SK-N-SH treated with all-trans-retinoic acid at 6 μM for 48 hours (cell line): ENCODE measurements at regions not wholly inside any gene's neighbourhood (a gene's known extent, or its start where the extent isn't known, plus 50 kb on each side); places are given as distances from the start of the nearest gene placed in this dataset.

Experiments used
- ATAC-seq: fragments of 200-7000 bp; cut with Tn5 transposase; 3 replicates; pipeline ENCODE4 v1.9.1; 2020; ENCODE audit warnings: mild to moderate bottlenecking, moderate library complexity
- ARNTL ChIP-seq: fragments of 450-650 bp; formaldehyde crosslinking; IDR thresholded peaks from 2 replicates; pipeline ENCODE4 v1.5.0; 2020; ENCODE audit warnings: low read depth, mild to moderate bottlenecking, moderate library complexity, borderline replicate concordance
- BACH2 ChIP-seq: fragments of 250-450 bp; sonication (Bioruptor Pico); IDR thresholded peaks from 2 replicates; pipeline ENCODE4 v1.9.0; 2021; ENCODE audit warnings: mild to moderate bottlenecking, borderline replicate concordance
- CREB5 ChIP-seq: fragments of 250-450 bp; sonication (Bioruptor Pico); IDR thresholded peaks from 2 replicates; pipeline ENCODE4 v1.5.1; 2020; ENCODE audit warnings: low read depth, mild to moderate bottlenecking, moderate library complexity
- ESRRG ChIP-seq: fragments of 250-450 bp; sonication (Bioruptor Pico); IDR thresholded peaks from 2 replicates; pipeline ENCODE4 v1.6.1; 2021; ENCODE audit warnings: mild to moderate bottlenecking
- GLIS3 ChIP-seq: fragments of 250-450 bp; sonication (Bioruptor Pico); IDR thresholded peaks from 2 replicates; pipeline ENCODE4 v1.5.0; 2020; ENCODE audit warnings: mild to moderate bottlenecking, moderate library complexity
- ISL1 ChIP-seq: fragments of 250-450 bp; sonication (Bioruptor Pico); IDR thresholded peaks from 2 replicates; pipeline ENCODE4 v2.1.2; 2022; ENCODE audit warnings: mild to moderate bottlenecking, moderate library complexity
- OSR1 ChIP-seq: fragments of 250-450 bp; sonication (Bioruptor Pico); IDR thresholded peaks from 2 replicates; pipeline ENCODE4 v1.8.0; 2022; ENCODE audit warnings: moderate library complexity, mild to moderate bottlenecking, inconsistent platforms
- POU6F1 ChIP-seq: fragments of 250-450 bp; sonication (Bioruptor Pico); IDR thresholded peaks from 2 replicates; pipeline ENCODE4 v1.8.0; 2021; ENCODE audit warnings: low read depth, mild to moderate bottlenecking, moderate library complexity, borderline replicate concordance
- PPARA ChIP-seq: fragments of 250-450 bp; sonication (Bioruptor Pico); IDR thresholded peaks from 2 replicates; pipeline ENCODE4 v1.5.0; 2020; ENCODE audit warnings: mild to moderate bottlenecking, borderline replicate concordance
- RARB ChIP-seq: fragments of 250-450 bp; sonication (Bioruptor Pico); IDR thresholded peaks from 2 replicates; pipeline ENCODE4 v1.8.0; 2021; ENCODE audit warnings: mild to moderate bottlenecking, moderate library complexity
- SNAI2 ChIP-seq: fragments of 250-450 bp; sonication (Bioruptor Pico); IDR thresholded peaks from 2 replicates; pipeline ENCODE4 v1.5.0; 2020; ENCODE audit warnings: mild to moderate bottlenecking, moderate library complexity
- TCF4 ChIP-seq: fragments of 250-450 bp; sonication (Bioruptor Pico); IDR thresholded peaks from 2 replicates; pipeline ENCODE4 v1.8.0; 2021; ENCODE audit warnings: mild to moderate bottlenecking, moderate library complexity, borderline replicate concordance
- TOX ChIP-seq: fragments of 250-450 bp; sonication (Bioruptor Pico); IDR thresholded peaks from 2 replicates; pipeline ENCODE4 v1.8.0; 2021; ENCODE audit warnings: mild to moderate bottlenecking, moderate library complexity, borderline replicate concordance
- ZC3H10 ChIP-seq: fragments of 250-450 bp; sonication (Bioruptor Pico); IDR thresholded peaks from 2 replicates; pipeline ENCODE4 v1.5.1; 2021; ENCODE audit warnings: mild to moderate bottlenecking, moderate library complexity
- ZFP3 ChIP-seq: fragments of 250-450 bp; sonication (Bioruptor Pico); IDR thresholded peaks from 2 replicates; pipeline ENCODE4 v1.5.0; 2020; ENCODE audit warnings: mild to moderate bottlenecking, moderate library complexity
- ZNF565 ChIP-seq: fragments of 450-650 bp; formaldehyde crosslinking; conservative IDR thresholded peaks from 2 replicates; pipeline ENCODE4 v1.5.0; 2020; ENCODE audit warnings: low read depth, mild to moderate bottlenecking, moderate library complexity
- ZNF70 ChIP-seq: fragments of 450-650 bp; formaldehyde crosslinking; IDR thresholded peaks from 2 replicates; pipeline ENCODE4 v1.5.0; 2020; ENCODE audit warnings: mild to moderate bottlenecking, moderate library complexity
- ZNF8 ChIP-seq: fragments of 450-650 bp; formaldehyde crosslinking; IDR thresholded peaks from 2 replicates; pipeline ENCODE4 v1.5.0; 2020; ENCODE audit warnings: mild to moderate bottlenecking, moderate library complexity
- TF ChIP-seq, protein P1 (sequence below): fragments of 250-450 bp; sonication (Bioruptor Pico); IDR thresholded peaks from 2 replicates; pipeline ENCODE4 v1.5.1; 2021; ENCODE audit warnings: mild to moderate bottlenecking, moderate library complexity
- TF ChIP-seq, protein P2 (sequence below): fragments of 250-450 bp; sonication (Bioruptor Pico); IDR thresholded peaks from 2 replicates; pipeline ENCODE4 v1.5.0; 2020; ENCODE audit warnings: mild to moderate bottlenecking, moderate library complexity

DNA sequence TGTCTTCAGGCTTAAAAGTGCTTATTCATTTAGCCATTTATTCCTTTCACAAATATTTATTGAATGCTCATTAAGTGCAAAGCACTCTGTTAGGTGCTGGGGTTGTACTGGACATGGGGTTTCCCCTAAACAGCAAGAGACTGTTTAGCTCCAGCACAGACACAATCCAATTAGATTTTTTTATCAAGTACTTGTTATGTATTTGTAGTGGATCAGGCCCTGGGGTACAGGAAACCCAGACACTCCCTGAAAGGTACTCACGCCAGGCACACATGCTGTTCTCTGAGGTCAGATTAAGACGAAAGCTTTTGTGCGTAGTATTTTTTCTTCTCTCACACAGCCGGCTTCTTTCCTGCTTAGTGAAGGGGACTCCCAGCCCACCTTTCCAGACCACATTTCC, 218.1 kb upstream of the PLET1 start:
- no peak for TF ChIP-seq ISL1
- no peak for TF ChIP-seq GLIS3 (CRISPR knock-in tag)
- TF ChIP-seq ARNTL (CRISPR knock-in tag) = no peak
- TF ChIP-seq PPARA (CRISPR knock-in tag) = no peak
- TF ChIP-seq ZC3H10 (CRISPR knock-in tag) = no peak
- no peak for TF ChIP-seq ZFP3 (CRISPR knock-in tag)
- no peak for TF ChIP-seq ZNF565 (CRISPR knock-in tag)
- TF ChIP-seq, protein P1, sequence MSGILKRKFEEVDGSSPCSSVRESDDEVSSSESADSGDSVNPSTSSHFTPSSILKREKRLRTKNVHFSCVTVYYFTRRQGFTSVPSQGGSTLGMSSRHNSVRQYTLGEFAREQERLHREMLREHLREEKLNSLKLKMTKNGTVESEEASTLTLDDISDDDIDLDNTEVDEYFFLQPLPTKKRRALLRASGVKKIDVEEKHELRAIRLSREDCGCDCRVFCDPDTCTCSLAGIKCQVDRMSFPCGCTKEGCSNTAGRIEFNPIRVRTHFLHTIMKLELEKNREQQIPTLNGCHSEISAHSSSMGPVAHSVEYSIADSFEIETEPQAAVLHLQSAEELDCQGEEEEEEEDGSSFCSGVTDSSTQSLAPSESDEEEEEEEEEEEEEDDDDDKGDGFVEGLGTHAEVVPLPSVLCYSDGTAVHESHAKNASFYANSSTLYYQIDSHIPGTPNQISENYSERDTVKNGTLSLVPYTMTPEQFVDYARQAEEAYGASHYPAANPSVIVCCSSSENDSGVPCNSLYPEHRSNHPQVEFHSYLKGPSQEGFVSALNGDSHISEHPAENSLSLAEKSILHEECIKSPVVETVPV = no peak
- no peak for TF ChIP-seq RARB (CRISPR knock-in tag)
- no peak for TF ChIP-seq ZNF8 (CRISPR knock-in tag)

GRCh38 chr11:112481431-112481830, 220.8 kb upstream of the PLET1 start:
- no peak for ATAC-seq
- no peak for TF ChIP-seq TOX (CRISPR knock-in tag)
- TF ChIP-seq ZNF70 (CRISPR knock-in tag) = no peak
- no peak for TF ChIP-seq ZNF565 (CRISPR knock-in tag)
- no peak for TF ChIP-seq POU6F1 (CRISPR knock-in tag)
- TF ChIP-seq RARB (CRISPR knock-in tag) = no peak
- TF ChIP-seq TCF4 = no peak
- no peak for TF ChIP-seq PPARA (CRISPR knock-in tag)
- no peak for TF ChIP-seq GLIS3 (CRISPR knock-in tag)
- no peak for TF ChIP-seq ARNTL (CRISPR knock-in tag)
- no peak for TF ChIP-seq ESRRG (CRISPR knock-in tag)
- no peak for TF ChIP-seq ZC3H10 (CRISPR knock-in tag)
- no peak for TF ChIP-seq OSR1 (CRISPR knock-in tag)
- no peak for TF ChIP-seq SNAI2 (CRISPR knock-in tag)
- TF ChIP-seq, protein P2, sequence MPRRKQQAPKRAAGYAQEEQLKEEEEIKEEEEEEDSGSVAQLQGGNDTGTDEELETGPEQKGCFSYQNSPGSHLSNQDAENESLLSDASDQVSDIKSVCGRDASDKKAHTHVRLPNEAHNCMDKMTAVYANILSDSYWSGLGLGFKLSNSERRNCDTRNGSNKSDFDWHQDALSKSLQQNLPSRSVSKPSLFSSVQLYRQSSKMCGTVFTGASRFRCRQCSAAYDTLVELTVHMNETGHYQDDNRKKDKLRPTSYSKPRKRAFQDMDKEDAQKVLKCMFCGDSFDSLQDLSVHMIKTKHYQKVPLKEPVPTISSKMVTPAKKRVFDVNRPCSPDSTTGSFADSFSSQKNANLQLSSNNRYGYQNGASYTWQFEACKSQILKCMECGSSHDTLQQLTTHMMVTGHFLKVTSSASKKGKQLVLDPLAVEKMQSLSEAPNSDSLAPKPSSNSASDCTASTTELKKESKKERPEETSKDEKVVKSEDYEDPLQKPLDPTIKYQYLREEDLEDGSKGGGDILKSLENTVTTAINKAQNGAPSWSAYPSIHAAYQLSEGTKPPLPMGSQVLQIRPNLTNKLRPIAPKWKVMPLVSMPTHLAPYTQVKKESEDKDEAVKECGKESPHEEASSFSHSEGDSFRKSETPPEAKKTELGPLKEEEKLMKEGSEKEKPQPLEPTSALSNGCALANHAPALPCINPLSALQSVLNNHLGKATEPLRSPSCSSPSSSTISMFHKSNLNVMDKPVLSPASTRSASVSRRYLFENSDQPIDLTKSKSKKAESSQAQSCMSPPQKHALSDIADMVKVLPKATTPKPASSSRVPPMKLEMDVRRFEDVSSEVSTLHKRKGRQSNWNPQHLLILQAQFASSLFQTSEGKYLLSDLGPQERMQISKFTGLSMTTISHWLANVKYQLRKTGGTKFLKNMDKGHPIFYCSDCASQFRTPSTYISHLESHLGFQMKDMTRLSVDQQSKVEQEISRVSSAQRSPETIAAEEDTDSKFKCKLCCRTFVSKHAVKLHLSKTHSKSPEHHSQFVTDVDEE (CRISPR knock-in tag) = no peak
- TF ChIP-seq, all 23 proteins: peak for 0

More for the DNA sequence above, 218.1 kb upstream of the PLET1 start:
- ATAC-seq = no peak

- TF ChIP-seq, protein P2 (CRISPR knock-in tag) = no peak
- TF ChIP-seq CREB5 (CRISPR knock-in tag) (no peak), ZNF565 (CRISPR knock-in tag) (no peak), ZNF70 (CRISPR knock-in tag) (no peak), BACH2 (no peak)
- ATAC-seq = no peak
Measured at GRCh38 chr11:112481893-112482292, 221.2 kb upstream of the PLET1 start.
